ENCODE measurements at regions not wholly inside any gene's neighbourhood (a gene's known extent, or its start where the extent isn't known, plus 50 kb on each side); places are given as distances from the start of the nearest gene placed in this dataset.

GRCh38 chr5:110262749-110263148 is 463.7 kb downstream of the TMEM232 start:
- POLR2A ChIA-PET: no interaction called here
- no peak overlapping the region for H3K4me3 ChIP-seq (ENCODE audit: low read depth, low read length)
- DNase-seq (ENCODE audit: low read depth, low spot score): no peak
- TF ChIP-seq CTCF (IDR thresholded peaks at IDR 0.05; ENCODE audit: insufficient read depth, low read length, missing control alignments): no peak
- CTCF ChIA-PET: no interaction called here

GRCh38 chr5:110264661-110265060 is 461.8 kb downstream of the TMEM232 start:
- POLR2A ChIA-PET: no interaction called here

GRCh38 chr5:110265162-110265561 is 461.3 kb downstream of the TMEM232 start:
- DNase-seq (ENCODE audit: low read depth, low spot score): no peak
- no peak for TF ChIP-seq CTCF (IDR thresholded peaks at IDR 0.05; ENCODE audit: insufficient read depth, low read length, missing control alignments)
- H3K4me3 ChIP-seq (ENCODE audit: low read depth, low read length): no peak overlapping the region
- ChIA-PET CTCF (interaction anchor here (1.0 kb wide), 1 partner anchor 10 kb away, joined by 3 read pairs; no protein-coding TSS in a partner anchor), POLR2A (no interaction called here)

More at GRCh38 chr5:110264661-110265060, 461.8 kb downstream of the TMEM232 start:
- CTCF ChIA-PET: interaction anchor here (1.0 kb wide), 1 partner anchor 9 kb away, joined by 3 read pairs; no protein-coding TSS in a partner anchor
- DNase-seq (ENCODE audit: low read depth, low spot score): no peak
- TF ChIP-seq CTCF (IDR thresholded peaks at IDR 0.05; ENCODE audit: insufficient read depth, low read length, missing control alignments): no peak
- H3K4me3 ChIP-seq (ENCODE audit: low read depth, low read length): no peak overlapping the region

GRCh38 chr5:110267714-110268113 is 458.8 kb downstream of the TMEM232 start:
- DNase-seq (ENCODE audit: low read depth, low spot score): no peak
- no peak for TF ChIP-seq CTCF (IDR thresholded peaks at IDR 0.05; ENCODE audit: insufficient read depth, low read length, missing control alignments)
- ChIA-PET POLR2A (no interaction called here), CTCF (interaction anchor here (1.1 to 3.0 kb wide), 2 partner anchors 8 to 330 kb away, joined by 4 to 9 read pairs; no protein-coding TSS in a partner anchor)
- H3K4me3 ChIP-seq (ENCODE audit: low read depth, low read length): no peak overlapping the region

- ChIA-PET CTCF (interaction anchor here (0.8 to 3.0 kb wide), 3 partner anchors 9 to 330 kb away, joined by 3 to 9 read pairs (median 4); no protein-coding TSS in a partner anchor), POLR2A (no interaction called here)
- H3K4me3 ChIP-seq (ENCODE audit: low read depth, low read length): no peak overlapping the region
- TF ChIP-seq CTCF (IDR thresholded peaks at IDR 0.05; ENCODE audit: insufficient read depth, low read length, missing control alignments): no peak
- no peak for DNase-seq (ENCODE audit: low read depth, low spot score)
Observed at GRCh38 chr5:110268283-110268682, 458.2 kb downstream of the TMEM232 start.

- POLR2A ChIA-PET: no interaction called here
- CTCF ChIA-PET: interaction anchor here (0.8 to 3.0 kb wide), 2 partner anchors 10 to 14 kb away, joined by 3 to 9 read pairs; no protein-coding TSS in a partner anchor
- no peak for TF ChIP-seq CTCF (IDR thresholded peaks at IDR 0.05; ENCODE audit: insufficient read depth, low read length, missing control alignments)
- no peak for DNase-seq (ENCODE audit: low read depth, low spot score)
- no peak overlapping the region for H3K4me3 ChIP-seq (ENCODE audit: low read depth, low read length)
Observed at GRCh38 chr5:110268985-110269384, 457.5 kb downstream of the TMEM232 start.

All from AG04449 (cell line).